ENCODE measurements at regions not wholly inside any gene's neighbourhood (a gene's known extent, or its start where the extent isn't known, plus 50 kb on each side); places are given as distances from the start of the nearest gene placed in this dataset.

GRCh38 chr14:41549821-41550607, 56.7 kb upstream of the LRFN5 start:
- TF ChIP-seq GABPA (IDR thresholded peaks at IDR 0.05; ENCODE audit: low read depth) (no peak), POLR2AphosphoS5 (IDR thresholded peaks at IDR 0.05; ENCODE audit: low read depth, low read length) (no peak), RFX5 (IDR thresholded peaks at IDR 0.05; ENCODE audit: low read length) (no peak), GATA2 (CRISPR knock-in tag; IDR thresholded peaks at IDR 0.05) (no peak)
- TF ChIP-seq, protein P1, sequence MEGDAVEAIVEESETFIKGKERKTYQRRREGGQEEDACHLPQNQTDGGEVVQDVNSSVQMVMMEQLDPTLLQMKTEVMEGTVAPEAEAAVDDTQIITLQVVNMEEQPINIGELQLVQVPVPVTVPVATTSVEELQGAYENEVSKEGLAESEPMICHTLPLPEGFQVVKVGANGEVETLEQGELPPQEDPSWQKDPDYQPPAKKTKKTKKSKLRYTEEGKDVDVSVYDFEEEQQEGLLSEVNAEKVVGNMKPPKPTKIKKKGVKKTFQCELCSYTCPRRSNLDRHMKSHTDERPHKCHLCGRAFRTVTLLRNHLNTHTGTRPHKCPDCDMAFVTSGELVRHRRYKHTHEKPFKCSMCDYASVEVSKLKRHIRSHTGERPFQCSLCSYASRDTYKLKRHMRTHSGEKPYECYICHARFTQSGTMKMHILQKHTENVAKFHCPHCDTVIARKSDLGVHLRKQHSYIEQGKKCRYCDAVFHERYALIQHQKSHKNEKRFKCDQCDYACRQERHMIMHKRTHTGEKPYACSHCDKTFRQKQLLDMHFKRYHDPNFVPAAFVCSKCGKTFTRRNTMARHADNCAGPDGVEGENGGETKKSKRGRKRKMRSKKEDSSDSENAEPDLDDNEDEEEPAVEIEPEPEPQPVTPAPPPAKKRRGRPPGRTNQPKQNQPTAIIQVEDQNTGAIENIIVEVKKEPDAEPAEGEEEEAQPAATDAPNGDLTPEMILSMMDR (IDR thresholded peaks at IDR 0.05) = no peak
- TF ChIP-seq, protein P2, sequence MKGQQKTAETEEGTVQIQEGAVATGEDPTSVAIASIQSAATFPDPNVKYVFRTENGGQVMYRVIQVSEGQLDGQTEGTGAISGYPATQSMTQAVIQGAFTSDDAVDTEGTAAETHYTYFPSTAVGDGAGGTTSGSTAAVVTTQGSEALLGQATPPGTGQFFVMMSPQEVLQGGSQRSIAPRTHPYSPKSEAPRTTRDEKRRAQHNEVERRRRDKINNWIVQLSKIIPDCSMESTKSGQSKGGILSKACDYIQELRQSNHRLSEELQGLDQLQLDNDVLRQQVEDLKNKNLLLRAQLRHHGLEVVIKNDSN (IDR thresholded peaks at IDR 0.05; ENCODE audit: borderline replicate concordance, low read depth) = no peak
- TF ChIP-seq, protein P3, sequence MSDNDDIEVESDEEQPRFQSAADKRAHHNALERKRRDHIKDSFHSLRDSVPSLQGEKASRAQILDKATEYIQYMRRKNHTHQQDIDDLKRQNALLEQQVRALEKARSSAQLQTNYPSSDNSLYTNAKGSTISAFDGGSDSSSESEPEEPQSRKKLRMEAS (IDR thresholded peaks at IDR 0.05; ENCODE audit: low read depth) = no peak
